Liver (tissue), 7 donors: ENCODE measurements at regions not wholly inside any gene's neighbourhood (a gene's known extent, or its start where the extent isn't known, plus 50 kb on each side); places are given as distances from the start of the nearest gene placed in this dataset.

Source experiments
- DNase-seq: peaks from one replicate; pipeline ENCODE4 v3.0.0-alpha.2; 2017; ENCODE audit warnings: low spot score
- H3K27ac ChIP-seq, 2 donors: one replicate each; pipeline ENCODE4 v1.7.0; 2013; ENCODE audit warnings: inconsistent platforms in 2 of 2, low read length in 2 of 2, control low read depth in 1 of 2, low read depth in 1 of 2, mild to moderate bottlenecking in 1 of 2
- H3K27me3 ChIP-seq, 4 donors: one replicate each; pipeline versions ENCODE4 v1.6.1 to v1.7.0; 2013; ENCODE audit warnings: low read length in 3 of 4, inconsistent platforms in 1 of 4, mild to moderate bottlenecking in 1 of 4, moderate library complexity in 1 of 4; ENCODE audit not compliant: control insufficient read depth in 4 of 4, insufficient read depth in 4 of 4
- H3K36me3 ChIP-seq, 4 donors: one replicate each; pipeline versions ENCODE4 v1.6.1 to v1.7.0; 2013; ENCODE audit warnings: low read length in 3 of 4, mild to moderate bottlenecking in 3 of 4, low read depth in 1 of 4, moderate library complexity in 1 of 4; ENCODE audit not compliant: control insufficient read depth in 4 of 4, insufficient read depth in 3 of 4
- H3K4me1 ChIP-seq, 4 donors: one replicate each; pipeline versions ENCODE4 v1.6.1 to v1.7.0; 2013; ENCODE audit warnings: low read length in 3 of 4, mild to moderate bottlenecking in 3 of 4, moderate library complexity in 1 of 4; ENCODE audit not compliant: control insufficient read depth in 4 of 4, insufficient read depth in 4 of 4
- H3K4me3 ChIP-seq, 3 donors: one replicate each; pipeline versions ENCODE4 v1.6.1 to v1.7.0; 2013; ENCODE audit warnings: low read length in 3 of 3, control low read depth in 1 of 3, low read depth in 1 of 3, mild to moderate bottlenecking in 1 of 3
- H3K9ac ChIP-seq, 2 donors: one replicate each; pipeline ENCODE4 v1.7.0; 2013; ENCODE audit warnings: low read length in 2 of 2, mild to moderate bottlenecking in 2 of 2, moderate library complexity in 2 of 2, control low read depth in 1 of 2, low read depth in 1 of 2
- H3K9me3 ChIP-seq, 4 donors: one replicate each; pipeline versions ENCODE4 v1.6.1 to v1.7.0; 2013; ENCODE audit warnings: low read length in 3 of 4; ENCODE audit not compliant: control insufficient read depth in 4 of 4
- EGR1 ChIP-seq, 2 donors: IDR thresholded peaks; 2 replicates each; pipeline ENCODE4 v1.6.1; 2016 to 2018; ENCODE audit warnings: antibody characterized with exemption in 2 of 2, low read depth in 2 of 2
- FOXA1 ChIP-seq: IDR thresholded peaks from 2 replicates; pipeline ENCODE4 v1.6.1; 2016; ENCODE audit warnings: antibody characterized with exemption
- FOXA2 ChIP-seq: IDR thresholded peaks from 2 replicates; pipeline ENCODE4 v1.6.1; 2016; ENCODE audit warnings: antibody characterized with exemption
- GABPA ChIP-seq, 2 donors: IDR thresholded peaks in 1 of 2; conservative IDR thresholded peaks in 1 of 2; 2 replicates each; pipeline ENCODE4 v1.6.1; 2016; ENCODE audit warnings: antibody characterized with exemption in 2 of 2, mild to moderate bottlenecking in 1 of 2, moderate library complexity in 1 of 2
- HNF4A ChIP-seq, 2 donors: conservative IDR thresholded peaks; 2 replicates each; pipeline ENCODE4 v1.6.1; 2016; ENCODE audit warnings: antibody characterized with exemption in 2 of 2, mild to moderate bottlenecking in 2 of 2
- JUND ChIP-seq, 2 donors: IDR thresholded peaks; 2 replicates each; pipeline ENCODE4 v1.6.1; 2016; ENCODE audit warnings: antibody characterized with exemption in 2 of 2
- NR2F2 ChIP-seq: IDR thresholded peaks from 2 replicates; pipeline ENCODE4 v1.6.1; 2016; ENCODE audit warnings: antibody characterized with exemption
- RAD21 ChIP-seq, 2 donors: IDR thresholded peaks; 2 replicates each; pipeline ENCODE4 v1.6.1; 2016; ENCODE audit warnings: antibody characterized with exemption in 2 of 2, mild to moderate bottlenecking in 2 of 2
- RXRA ChIP-seq, 2 donors: IDR thresholded peaks; 2 replicates each; pipeline ENCODE4 v1.6.1; 2017 to 2018; ENCODE audit warnings: antibody characterized with exemption in 2 of 2, mild to moderate bottlenecking in 1 of 2
- SP1 ChIP-seq: IDR thresholded peaks from 2 replicates; pipeline ENCODE4 v1.6.1; 2018; ENCODE audit warnings: antibody characterized with exemption, mild to moderate bottlenecking
- TAF1 ChIP-seq: conservative IDR thresholded peaks from 2 replicates; pipeline ENCODE4 v1.6.1; 2016; ENCODE audit warnings: antibody characterized with exemption, mild to moderate bottlenecking
- WGBS: extraction: QIAGEN DNeasy Blood & Tissue Kit; methylation state at CpG from one replicate; pipeline ENCODE4 v1.1.7; 2013; 5-methylcytosine and 5-hydroxymethylcytosine counted together
- TF ChIP-seq, protein P1 (sequence below): IDR thresholded peaks from 2 replicates; pipeline ENCODE4 v1.6.1; 2016; ENCODE audit warnings: antibody characterized with exemption
- TF ChIP-seq, protein P2 (sequence below): IDR thresholded peaks from 2 replicates; pipeline ENCODE4 v1.6.1; 2016; ENCODE audit warnings: antibody characterized with exemption, mild to moderate bottlenecking
- TF ChIP-seq, protein P3 (sequence below): IDR thresholded peaks from 2 replicates; pipeline ENCODE4 v1.6.1; 2016; ENCODE audit warnings: antibody characterized with exemption
- TF ChIP-seq, protein P4 (sequence below): IDR thresholded peaks from 2 replicates; pipeline ENCODE4 v1.6.1; 2016; ENCODE audit warnings: antibody characterized with exemption
- donor health status: healthy.
- donor health status: healthy.
- donor health status: healthy.
- donor health status: healthy.

DNA sequence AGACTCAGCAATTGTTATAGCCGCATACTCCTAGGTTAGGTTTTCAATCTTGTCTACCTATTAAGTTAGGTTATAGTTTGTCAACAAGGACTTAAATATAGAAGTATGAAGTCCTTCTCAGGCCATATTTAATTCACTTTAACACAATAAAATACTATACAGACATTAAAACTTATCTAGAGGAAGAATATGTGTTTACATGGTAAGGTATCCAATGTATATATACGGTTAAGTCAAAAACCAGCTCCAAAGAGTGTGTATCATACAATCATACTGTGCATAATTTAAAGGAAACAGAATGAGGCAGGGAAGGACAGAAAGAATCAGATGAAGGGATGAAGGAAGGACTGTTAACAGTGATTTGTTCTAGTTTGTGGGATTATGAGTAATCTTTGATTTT, 79.5 kb upstream of the LANCL2 start:
- no peaks in the 10 kb centered on the region for H3K36me3 ChIP-seq
- H3K4me1 ChIP-seq = no peaks in the 10 kb centered on the region
- WGBS = 95% methylated on average over 2 of the region's 2 CpGs
- no peaks in the 10 kb centered on the region for H3K9me3 ChIP-seq
- TF ChIP-seq TAF1 = no peak
- TF ChIP-seq HNF4A (conservative IDR thresholded peaks at IDR 0.05) = no peak
- no peak overlapping the region for H3K4me3 ChIP-seq
- H3K9ac ChIP-seq = no peak overlapping the region
- peaks cover 0 to 2% (median 0%) of the 10 kb centered on the region in 4 donors for H3K27me3 ChIP-seq
- DNase-seq = no peak
- no peak overlapping the region for H3K27ac ChIP-seq

DNA sequence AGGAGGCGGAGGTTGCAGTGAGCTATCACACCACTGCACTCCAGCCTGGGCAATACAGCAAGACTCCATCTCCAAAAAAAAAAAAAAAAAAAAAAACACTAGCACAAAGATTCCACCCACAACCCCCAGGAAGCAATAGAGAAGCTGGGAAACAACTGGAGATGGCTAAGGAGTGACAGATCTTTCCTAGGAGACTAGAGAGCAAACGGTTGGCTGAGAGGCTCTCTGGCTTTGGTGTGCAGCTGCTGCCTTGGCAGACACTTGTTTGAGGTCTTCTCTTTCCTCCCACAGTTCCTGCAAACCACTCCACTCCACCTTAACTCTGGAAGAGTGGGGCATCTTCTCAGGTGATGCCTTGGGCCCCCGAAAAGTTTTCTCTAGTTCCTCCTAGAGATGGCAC, 78.5 kb upstream of the LANCL2 start:
- no peak for DNase-seq
- no peak overlapping the region for H3K9ac ChIP-seq
- peaks cover 0 to 2% (median 0%) of the 10 kb centered on the region in 4 donors for H3K27me3 ChIP-seq
- no peak overlapping the region for H3K4me3 ChIP-seq
- 69% methylated on average over 3 of the region's 3 CpGs for WGBS
- H3K4me1 ChIP-seq = no peaks in the 10 kb centered on the region
- no peak overlapping the region for H3K27ac ChIP-seq
- TF ChIP-seq, protein P1, sequence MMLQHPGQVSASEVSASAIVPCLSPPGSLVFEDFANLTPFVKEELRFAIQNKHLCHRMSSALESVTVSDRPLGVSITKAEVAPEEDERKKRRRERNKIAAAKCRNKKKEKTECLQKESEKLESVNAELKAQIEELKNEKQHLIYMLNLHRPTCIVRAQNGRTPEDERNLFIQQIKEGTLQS = no peak
- TF ChIP-seq JUND (IDR thresholded peaks at IDR 0.05) (no peak), FOXA2 (no peak), RXRA (IDR thresholded peaks at IDR 0.05) (no peak), TAF1 (no peak), NR2F2 (no peak), HNF4A (conservative IDR thresholded peaks at IDR 0.05) (no peak)
- TF ChIP-seq, protein P2, sequence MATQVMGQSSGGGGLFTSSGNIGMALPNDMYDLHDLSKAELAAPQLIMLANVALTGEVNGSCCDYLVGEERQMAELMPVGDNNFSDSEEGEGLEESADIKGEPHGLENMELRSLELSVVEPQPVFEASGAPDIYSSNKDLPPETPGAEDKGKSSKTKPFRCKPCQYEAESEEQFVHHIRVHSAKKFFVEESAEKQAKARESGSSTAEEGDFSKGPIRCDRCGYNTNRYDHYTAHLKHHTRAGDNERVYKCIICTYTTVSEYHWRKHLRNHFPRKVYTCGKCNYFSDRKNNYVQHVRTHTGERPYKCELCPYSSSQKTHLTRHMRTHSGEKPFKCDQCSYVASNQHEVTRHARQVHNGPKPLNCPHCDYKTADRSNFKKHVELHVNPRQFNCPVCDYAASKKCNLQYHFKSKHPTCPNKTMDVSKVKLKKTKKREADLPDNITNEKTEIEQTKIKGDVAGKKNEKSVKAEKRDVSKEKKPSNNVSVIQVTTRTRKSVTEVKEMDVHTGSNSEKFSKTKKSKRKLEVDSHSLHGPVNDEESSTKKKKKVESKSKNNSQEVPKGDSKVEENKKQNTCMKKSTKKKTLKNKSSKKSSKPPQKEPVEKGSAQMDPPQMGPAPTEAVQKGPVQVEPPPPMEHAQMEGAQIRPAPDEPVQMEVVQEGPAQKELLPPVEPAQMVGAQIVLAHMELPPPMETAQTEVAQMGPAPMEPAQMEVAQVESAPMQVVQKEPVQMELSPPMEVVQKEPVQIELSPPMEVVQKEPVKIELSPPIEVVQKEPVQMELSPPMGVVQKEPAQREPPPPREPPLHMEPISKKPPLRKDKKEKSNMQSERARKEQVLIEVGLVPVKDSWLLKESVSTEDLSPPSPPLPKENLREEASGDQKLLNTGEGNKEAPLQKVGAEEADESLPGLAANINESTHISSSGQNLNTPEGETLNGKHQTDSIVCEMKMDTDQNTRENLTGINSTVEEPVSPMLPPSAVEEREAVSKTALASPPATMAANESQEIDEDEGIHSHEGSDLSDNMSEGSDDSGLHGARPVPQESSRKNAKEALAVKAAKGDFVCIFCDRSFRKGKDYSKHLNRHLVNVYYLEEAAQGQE = no peak
- no peaks in the 10 kb centered on the region for H3K9me3 ChIP-seq
- H3K36me3 ChIP-seq = no peaks in the 10 kb centered on the region

DNA sequence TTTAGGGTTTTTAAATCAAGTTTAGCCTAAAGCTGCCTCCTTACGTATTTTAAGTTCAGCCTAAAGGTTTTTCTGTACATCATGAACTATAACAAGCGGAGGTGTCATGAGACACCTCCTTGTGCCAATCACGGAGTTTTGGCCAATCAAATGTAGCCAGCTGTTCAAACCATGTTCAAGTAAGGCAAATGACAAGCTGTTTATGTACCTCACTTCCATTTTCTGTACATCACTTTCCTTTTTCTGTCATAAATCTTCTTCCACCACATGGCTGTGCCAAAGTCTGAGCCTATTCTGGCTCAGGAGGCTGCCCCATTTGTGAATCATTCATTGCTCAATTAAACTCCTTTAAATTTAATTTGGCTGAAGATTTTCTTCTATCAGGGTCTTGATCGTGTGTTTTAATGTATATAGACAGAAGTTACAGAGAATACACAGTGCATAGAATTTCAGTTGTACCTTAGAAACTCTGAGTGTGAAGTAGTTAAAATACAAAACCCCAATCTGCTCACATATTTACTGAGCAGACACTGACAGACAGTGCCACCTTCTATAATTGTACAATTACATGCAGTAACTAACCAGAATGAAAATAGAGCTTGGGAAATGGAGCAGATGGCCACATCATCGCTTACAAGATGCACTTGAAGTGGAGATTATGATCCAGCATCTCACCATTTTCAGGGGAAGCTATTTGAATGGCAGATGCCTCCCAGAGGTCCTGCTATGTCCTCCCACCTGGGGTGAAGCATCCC, 76.9 kb upstream of the LANCL2 start:
- H3K27me3 ChIP-seq = peaks cover 0 to 2% (median 0%) of the 10 kb centered on the region in 4 donors
- no peak overlapping the region for H3K27ac ChIP-seq
- no peaks in the 10 kb centered on the region for H3K4me1 ChIP-seq
- no peaks in the 10 kb centered on the region for H3K9me3 ChIP-seq
- WGBS = 75% methylated on average over 5 of the region's 5 CpGs
- DNase-seq = no peak
- H3K4me3 ChIP-seq = no peak overlapping the region
- H3K9ac ChIP-seq = no peak overlapping the region
- H3K36me3 ChIP-seq = no peaks in the 10 kb centered on the region
- TF ChIP-seq NR2F2 (no peak), HNF4A (conservative IDR thresholded peaks at IDR 0.05) (no peak), FOXA1 (no peak), FOXA2 (no peak), EGR1 (IDR thresholded peaks at IDR 0.05; ENCODE audit: low read depth in 2 of 2) (no peak), GABPA (IDR thresholded peaks at IDR 0.05 in 1 of 2, conservative IDR thresholded peaks at IDR 0.05 in 1 of 2) (no peak), TAF1 (no peak), SP1 (no peak), JUND (IDR thresholded peaks at IDR 0.05) (no peak), RAD21 (IDR thresholded peaks at IDR 0.05) (no peak), RXRA (IDR thresholded peaks at IDR 0.05) (no peak)
- TF ChIP-seq, protein P3, sequence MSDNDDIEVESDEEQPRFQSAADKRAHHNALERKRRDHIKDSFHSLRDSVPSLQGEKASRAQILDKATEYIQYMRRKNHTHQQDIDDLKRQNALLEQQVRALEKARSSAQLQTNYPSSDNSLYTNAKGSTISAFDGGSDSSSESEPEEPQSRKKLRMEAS = no peak
- TF ChIP-seq, protein P1 = no peak
- TF ChIP-seq, protein P2 = no peak
- TF ChIP-seq, protein P4, sequence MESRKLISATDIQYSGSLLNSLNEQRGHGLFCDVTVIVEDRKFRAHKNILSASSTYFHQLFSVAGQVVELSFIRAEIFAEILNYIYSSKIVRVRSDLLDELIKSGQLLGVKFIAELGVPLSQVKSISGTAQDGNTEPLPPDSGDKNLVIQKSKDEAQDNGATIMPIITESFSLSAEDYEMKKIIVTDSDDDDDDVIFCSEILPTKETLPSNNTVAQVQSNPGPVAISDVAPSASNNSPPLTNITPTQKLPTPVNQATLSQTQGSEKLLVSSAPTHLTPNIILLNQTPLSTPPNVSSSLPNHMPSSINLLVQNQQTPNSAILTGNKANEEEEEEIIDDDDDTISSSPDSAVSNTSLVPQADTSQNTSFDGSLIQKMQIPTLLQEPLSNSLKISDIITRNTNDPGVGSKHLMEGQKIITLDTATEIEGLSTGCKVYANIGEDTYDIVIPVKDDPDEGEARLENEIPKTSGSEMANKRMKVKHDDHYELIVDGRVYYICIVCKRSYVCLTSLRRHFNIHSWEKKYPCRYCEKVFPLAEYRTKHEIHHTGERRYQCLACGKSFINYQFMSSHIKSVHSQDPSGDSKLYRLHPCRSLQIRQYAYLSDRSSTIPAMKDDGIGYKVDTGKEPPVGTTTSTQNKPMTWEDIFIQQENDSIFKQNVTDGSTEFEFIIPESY = no peak
